GM21360 (cell line): ENCODE measurements at regions not wholly inside any gene's neighbourhood (a gene's known extent, or its start where the extent isn't known, plus 50 kb on each side); places are given as distances from the start of the nearest gene placed in this dataset.

ENCODE experiments used
- ATAC-seq: cut with Tn5 transposase; IDR thresholded peaks from one replicate; pipeline ENCODE4 v1.9.1; 2021; ENCODE audit warnings: mild to moderate bottlenecking, moderate library complexity; ENCODE audit not compliant: unreplicated experiment

GRCh38 chr1:60487565-60488345, 414.2 kb upstream of the C1orf87 start:
- ATAC-seq = no peak

DNA sequence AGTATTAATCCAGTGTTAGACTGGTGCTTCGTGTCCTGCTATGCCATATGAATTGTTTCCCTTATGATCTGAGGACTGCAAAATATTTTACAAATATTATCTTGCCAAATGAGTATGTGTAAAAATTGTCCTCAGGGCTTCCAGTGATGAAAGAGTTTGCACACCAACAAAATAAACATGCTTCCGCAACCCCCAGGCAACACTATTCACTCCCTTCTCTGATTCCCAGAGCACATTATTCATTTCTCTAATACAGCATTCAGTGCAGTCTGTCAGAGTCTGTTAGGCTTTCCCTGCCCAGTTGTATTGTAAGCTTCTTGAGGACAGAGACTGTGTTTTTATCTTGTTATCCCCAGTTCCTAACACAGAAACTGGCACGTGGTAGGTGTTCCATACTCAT, 409.9 kb upstream of the C1orf87 start:
- no peak for ATAC-seq

DNA sequence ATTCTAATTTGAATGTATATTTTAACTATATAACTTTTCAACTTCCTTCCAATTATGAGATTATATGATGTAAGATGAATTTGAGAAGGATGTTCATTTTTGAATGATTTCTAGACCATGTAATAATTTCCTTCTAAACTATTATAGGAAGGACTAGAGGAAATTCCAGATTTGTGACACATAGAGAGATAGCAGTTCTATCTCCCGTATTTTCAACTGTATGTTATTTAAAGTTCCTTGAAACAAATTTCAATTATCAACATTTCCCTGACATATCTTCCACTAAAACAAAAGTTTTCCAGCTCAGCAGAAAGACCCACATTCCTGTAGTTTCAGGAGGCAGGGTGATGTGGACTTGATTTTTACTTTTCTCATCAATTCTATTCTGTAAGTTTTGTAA, 396.7 kb upstream of the C1orf87 start:
- no peak for ATAC-seq

DNA sequence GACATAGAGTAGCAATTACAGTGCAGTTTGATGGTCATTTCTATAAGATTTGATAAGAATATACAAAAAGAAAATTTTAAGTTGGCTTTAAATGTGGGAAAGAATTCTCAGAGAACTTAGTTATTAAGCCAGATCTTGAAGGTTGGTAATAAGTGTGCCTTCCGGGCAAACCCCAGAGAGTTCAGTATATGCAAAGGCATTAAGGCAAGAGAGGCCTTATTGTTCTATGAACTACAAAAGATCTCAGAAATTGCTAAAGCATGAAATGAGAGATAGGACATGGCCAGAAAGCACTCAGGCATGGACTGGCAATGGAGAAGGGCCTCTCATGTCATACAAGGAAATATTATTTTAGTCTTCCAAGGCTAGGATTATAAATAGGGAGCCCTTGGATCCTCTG, 390.2 kb upstream of the C1orf87 start:
- ATAC-seq = no peak

DNA sequence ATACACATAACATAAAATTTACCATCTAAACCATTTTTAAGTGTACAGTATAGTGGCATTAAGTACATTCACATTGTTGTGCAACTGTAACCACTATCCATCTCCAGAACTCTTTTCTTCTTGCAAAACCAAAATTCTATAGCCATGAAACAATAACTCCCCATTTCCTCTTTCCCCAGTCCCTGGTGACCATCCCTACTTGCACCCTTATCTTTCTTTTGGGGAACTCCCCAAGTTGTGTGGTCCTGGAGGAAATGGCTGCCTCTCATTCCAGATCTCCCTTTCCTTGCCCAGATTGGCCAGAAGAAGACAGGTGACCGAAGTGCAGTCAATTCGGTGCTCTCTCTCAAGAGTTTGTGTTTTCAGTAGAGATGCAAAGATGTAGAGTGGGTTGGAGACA, 389.6 kb upstream of the C1orf87 start:
- ATAC-seq = no peak

GRCh38 chr1:60461925-60462595, 388.5 kb upstream of the C1orf87 start:
- ATAC-seq = no peak

DNA sequence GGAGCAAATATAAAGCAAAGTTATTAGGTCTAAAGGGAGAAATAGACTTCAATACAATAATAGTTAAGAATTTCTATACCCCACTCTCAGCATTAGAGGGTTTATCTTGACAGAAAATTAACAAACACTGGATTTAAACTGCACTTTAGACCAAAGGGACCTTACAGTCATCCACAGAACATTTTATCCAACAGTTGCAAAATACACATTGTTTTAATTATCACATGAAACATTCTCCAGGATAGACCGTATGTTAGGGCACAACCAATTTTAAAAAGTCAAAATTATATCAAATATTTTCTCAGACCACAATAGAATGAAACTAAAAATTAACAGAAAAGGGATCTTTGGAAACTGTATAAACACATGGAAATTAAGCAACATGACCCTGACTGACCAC, 384.5 kb upstream of the C1orf87 start:
- no peak for ATAC-seq

GRCh38 chr1:60449876-60450275, 376.3 kb upstream of the C1orf87 start:
- ATAC-seq = no peak

DNA sequence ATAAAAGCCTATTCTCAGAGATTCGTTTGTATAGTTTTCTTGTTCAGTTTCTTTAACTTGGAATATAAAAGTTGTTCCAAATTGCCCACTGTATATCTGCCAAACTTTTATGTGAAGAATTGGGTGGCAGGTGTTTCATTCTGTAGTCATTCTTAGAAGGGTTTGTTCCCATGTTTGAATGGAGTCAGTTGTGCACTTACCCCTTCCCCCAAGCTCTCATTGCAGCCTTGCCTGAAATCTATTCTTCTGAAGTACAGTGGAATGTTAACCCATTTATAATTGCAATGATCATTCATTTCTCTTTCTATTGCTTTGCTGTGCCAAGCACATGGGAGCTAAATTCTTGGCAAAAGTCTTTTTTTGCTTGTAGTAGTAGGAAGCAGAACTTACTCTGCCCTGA, 375.3 kb upstream of the C1orf87 start:
- no peak for ATAC-seq

- no peak for ATAC-seq
Observed at GRCh38 chr1:60444680-60445079, 371.1 kb upstream of the C1orf87 start.

DNA sequence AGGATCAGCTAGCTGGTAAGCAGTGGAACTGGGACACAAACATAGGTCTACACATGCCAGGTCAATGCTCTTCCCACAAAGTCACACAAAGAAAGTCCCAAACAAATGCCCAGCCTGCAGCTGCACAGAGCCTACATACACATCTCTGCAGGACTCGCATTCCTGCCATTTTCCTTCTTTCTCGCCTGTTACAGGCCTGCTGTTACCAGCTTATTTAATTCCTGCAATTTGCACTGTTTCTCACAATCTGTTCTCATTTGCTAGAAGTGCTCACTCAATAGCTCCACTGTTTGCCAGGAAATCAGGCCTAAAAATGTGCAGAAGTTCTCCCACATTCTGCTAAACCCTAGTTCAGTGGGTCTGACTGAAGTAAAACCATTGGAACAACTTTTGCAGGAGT, 362.6 kb upstream of the C1orf87 start:
- ATAC-seq = no peak

GRCh38 chr1:60431593-60431992, 358.0 kb upstream of the C1orf87 start:
- no peak for ATAC-seq

GRCh38 chr1:60430375-60430774, 356.8 kb upstream of the C1orf87 start:
- no peak for ATAC-seq

GRCh38 chr1:60428127-60428526, 354.6 kb upstream of the C1orf87 start:
- no peak for ATAC-seq

- no peak for ATAC-seq
Observed at GRCh38 chr1:60427701-60428100, 354.1 kb upstream of the C1orf87 start.

DNA sequence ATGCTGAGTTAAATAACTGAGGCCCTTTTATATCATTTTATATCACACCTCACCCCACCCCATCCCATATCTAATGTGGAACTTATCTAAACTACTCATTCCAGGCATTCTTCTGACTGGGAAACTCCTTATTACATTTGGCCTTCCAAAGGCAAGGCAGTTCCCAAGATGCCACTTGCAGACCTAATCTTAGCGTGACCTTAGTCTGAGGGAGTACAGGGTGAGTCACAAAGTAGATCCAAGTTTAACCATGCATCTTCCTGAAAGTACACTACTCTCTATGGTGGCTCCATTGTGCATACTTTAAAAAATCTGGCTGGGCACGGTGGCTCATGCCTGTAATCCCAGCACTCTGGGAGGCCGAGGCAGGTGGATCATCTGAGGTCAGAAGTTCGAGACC, 353.6 kb upstream of the C1orf87 start:
- no peak for ATAC-seq

GRCh38 chr1:60425528-60425927, 352.0 kb upstream of the C1orf87 start:
- no peak for ATAC-seq

DNA sequence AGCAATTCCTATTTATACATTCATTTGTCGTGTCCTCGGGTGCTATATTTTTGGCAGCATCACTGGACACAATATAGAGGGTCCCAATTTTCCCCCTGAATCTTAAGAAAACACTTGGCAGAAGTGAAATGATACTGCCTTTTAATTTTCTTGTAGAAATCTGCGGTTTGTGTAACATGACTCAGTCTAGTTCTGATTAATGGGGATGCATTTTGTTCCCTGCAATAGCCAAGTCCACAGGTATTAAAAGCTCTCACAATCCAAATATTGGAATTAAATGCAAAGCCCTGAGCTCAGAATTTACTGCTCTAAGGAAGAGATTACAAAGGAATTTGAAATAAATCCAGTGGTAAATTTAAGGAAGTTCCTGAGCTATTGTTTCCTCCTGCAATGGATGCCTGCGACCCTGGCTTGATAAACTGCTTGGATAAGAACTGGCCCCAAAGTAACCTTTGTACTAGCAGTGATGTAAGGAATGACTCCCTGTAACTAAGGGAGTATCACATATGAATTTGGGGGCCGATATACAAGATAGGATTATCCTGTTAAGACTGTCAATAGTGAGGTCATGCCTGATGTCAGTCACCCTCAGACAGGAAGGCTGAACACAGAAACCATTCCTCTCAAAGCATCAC, 349.7 kb upstream of the C1orf87 start:
- ATAC-seq = no peak

- no peak for ATAC-seq
Observed at GRCh38 chr1:60421965-60422364, 348.4 kb upstream of the C1orf87 start.

DNA sequence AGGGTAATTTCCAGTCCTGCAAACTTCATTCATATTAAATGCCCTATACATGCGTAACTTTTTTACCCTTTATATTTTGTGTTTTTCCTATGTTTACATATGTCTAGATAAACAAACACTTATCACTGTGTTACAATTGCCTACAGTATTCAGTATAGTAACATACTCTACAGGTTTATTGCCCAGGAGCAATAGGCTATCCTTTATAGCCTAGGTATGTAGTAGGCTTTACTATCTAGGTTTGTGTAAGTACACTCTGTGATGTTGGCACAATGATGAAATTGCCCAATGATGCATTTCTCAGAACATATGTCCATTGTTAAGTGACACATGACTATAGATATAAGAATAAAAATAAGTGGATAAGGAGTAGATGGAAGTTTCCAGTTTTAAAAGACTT, 345.5 kb upstream of the C1orf87 start:
- no peak for ATAC-seq

- ATAC-seq = no peak
Observed at GRCh38 chr1:60415696-60416095, 342.1 kb upstream of the C1orf87 start.

- no peak for ATAC-seq
Observed at GRCh38 chr1:60413091-60413490, 339.5 kb upstream of the C1orf87 start.
